ENCODE measurements at regions not wholly inside any gene's neighbourhood (a gene's known extent, or its start where the extent isn't known, plus 50 kb on each side); places are given as distances from the start of the nearest gene placed in this dataset.

DNA sequence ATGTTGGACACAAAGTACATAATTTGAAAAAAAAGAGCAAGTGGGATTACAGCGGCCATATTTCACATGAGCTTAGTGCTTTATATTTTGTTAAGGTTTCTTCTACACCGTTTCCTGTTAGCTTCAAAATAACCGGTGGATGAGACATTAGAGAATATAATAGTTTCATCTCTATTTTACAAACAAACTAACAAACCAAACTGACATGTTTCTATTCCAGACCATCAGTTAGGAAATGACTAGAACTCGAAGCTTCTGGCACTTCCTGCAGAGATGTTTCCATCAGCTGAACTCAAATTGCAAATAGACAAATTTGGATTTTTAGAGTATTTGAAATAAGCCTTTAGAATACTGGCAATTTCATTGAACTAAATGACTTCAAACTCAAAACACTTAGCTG is 86.5 kb downstream of the MTRR start:
- no peak overlapping the region for H3K27ac Mint-ChIP-seq

GRCh38 chr5:7957329-7957728 is 88.4 kb downstream of the MTRR start:
- Mint-ChIP-seq H3K4me1 (ENCODE audit: low read depth) (no peaks in the 10 kb centered on the region), H3K27ac (no peak overlapping the region), H3K4me3 (no peak overlapping the region), H3K9me3 (no peaks in the 10 kb centered on the region), H3K27me3 (ENCODE audit: insufficient read depth) (peaks cover 5% of the 10 kb centered on the region; the same call in 1 of the 2 replicates), H3K36me3 (ENCODE audit: low read depth) (no peaks in the 10 kb centered on the region)
- no peak for DNase-seq
- no peak for TF ChIP-seq CTCF (IDR thresholded peaks at IDR 0.05)

More for the DNA sequence above, 86.5 kb downstream of the MTRR start:
- Mint-ChIP-seq H3K9me3 (no peaks in the 10 kb centered on the region), H3K36me3 (ENCODE audit: low read depth) (no peaks in the 10 kb centered on the region), H3K4me3 (no peak overlapping the region), H3K4me1 (ENCODE audit: low read depth) (no peaks in the 10 kb centered on the region), H3K27me3 (ENCODE audit: insufficient read depth) (peaks cover 5% of the 10 kb centered on the region; the same call in 1 of the 2 replicates)
- TF ChIP-seq CTCF (IDR thresholded peaks at IDR 0.05) = no peak
- DNase-seq = no peak

- Mint-ChIP-seq H3K9me3 (no peaks in the 10 kb centered on the region), H3K27me3 (ENCODE audit: insufficient read depth) (no peaks in the 10 kb centered on the region), H3K4me3 (no peak overlapping the region), H3K4me1 (ENCODE audit: low read depth) (no peaks in the 10 kb centered on the region), H3K27ac (no peak overlapping the region), H3K36me3 (ENCODE audit: low read depth) (no peaks in the 10 kb centered on the region)
- TF ChIP-seq CTCF (IDR thresholded peaks at IDR 0.05) = no peak
- no peak for DNase-seq
Observed at GRCh38 chr5:7960142-7960541, 91.2 kb downstream of the MTRR start.

- no peak for TF ChIP-seq CTCF (IDR thresholded peaks at IDR 0.05)
- DNase-seq = no peak
- H3K27ac Mint-ChIP-seq = no peak overlapping the region
- no peak overlapping the region for H3K4me3 Mint-ChIP-seq
- no peaks in the 10 kb centered on the region for H3K9me3 Mint-ChIP-seq
- H3K4me1 Mint-ChIP-seq (ENCODE audit: low read depth) = no peaks in the 10 kb centered on the region
- H3K27me3 Mint-ChIP-seq (ENCODE audit: insufficient read depth) = no peaks in the 10 kb centered on the region
- H3K36me3 Mint-ChIP-seq (ENCODE audit: low read depth) = no peaks in the 10 kb centered on the region
Observed at GRCh38 chr5:7961540-7961939, 92.6 kb downstream of the MTRR start.

DNA sequence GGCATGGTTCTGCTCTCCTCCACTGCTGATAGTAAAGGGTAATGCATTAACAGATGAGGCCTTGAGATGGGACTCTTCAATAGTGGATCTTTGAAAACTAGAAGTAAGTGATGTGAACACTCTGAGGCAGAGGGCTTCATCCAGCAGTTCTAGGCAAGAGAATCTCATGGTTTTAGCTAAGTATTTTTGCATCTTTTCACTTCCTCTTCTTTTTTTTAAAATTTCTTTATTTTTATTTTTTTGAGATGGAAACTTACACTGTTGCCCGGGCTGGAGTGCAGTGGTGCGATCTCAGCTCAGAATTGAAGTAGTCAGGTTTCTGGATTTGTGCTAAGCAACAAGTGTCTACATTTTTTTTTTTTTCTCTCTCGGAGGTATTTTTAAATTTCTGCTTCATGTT is 101.9 kb downstream of the MTRR start:
- no peak overlapping the region for H3K4me3 Mint-ChIP-seq
- H3K27ac Mint-ChIP-seq = no peak overlapping the region
- H3K27me3 Mint-ChIP-seq (ENCODE audit: insufficient read depth) = no peaks in the 10 kb centered on the region; the same call in 1 of the 2 replicates
- no peak for DNase-seq
- no peaks in the 10 kb centered on the region for H3K4me1 Mint-ChIP-seq (ENCODE audit: low read depth)
- no peak for TF ChIP-seq CTCF (IDR thresholded peaks at IDR 0.05)
- H3K36me3 Mint-ChIP-seq (ENCODE audit: low read depth) = no peaks in the 10 kb centered on the region
- H3K9me3 Mint-ChIP-seq = no peaks in the 10 kb centered on the region
